Esophagus muscularis mucosa (tissue), 4 donors: ENCODE measurements at regions not wholly inside any gene's neighbourhood (a gene's known extent, or its start where the extent isn't known, plus 50 kb on each side); places are given as distances from the start of the nearest gene placed in this dataset.

Source experiments
- DNase-seq: peaks from one replicate; pipeline ENCODE4 v3.0.0-alpha.2; 2017; ENCODE audit errors: extremely low spot score
- H3K27ac ChIP-seq, 4 donors: fragments of 200-600 bp; sonication (generic); replicated peaks in 1 of 4; 1 replicate in 3 of 4; 2 replicates in 1 of 4; pipeline ENCODE4 v1.5.1; 2016 to 2019; ENCODE audit warnings: mild to moderate bottlenecking in 1 of 4
- H3K27me3 ChIP-seq, 4 donors: fragments of 200-600 bp; sonication (generic); one replicate each; pipeline versions ENCODE4 v1.5.1 to v1.6.0; 2016 to 2019
- H3K36me3 ChIP-seq, 4 donors: fragments of 200-600 bp; sonication (generic); one replicate each; pipeline ENCODE4 v1.5.1; 2016 to 2019
- H3K4me1 ChIP-seq, 4 donors: fragments of 200-600 bp; sonication (generic); one replicate each; pipeline ENCODE4 v1.5.1; 2016 to 2019
- H3K4me3 ChIP-seq, 4 donors: fragments of 200-600 bp; sonication (generic); 1 replicate in 2 of 4; 2 replicates in 2 of 4; pipeline ENCODE4 v1.5.1; 2016 to 2019; ENCODE audit warnings: mild to moderate bottlenecking in 4 of 4, moderate library complexity in 1 of 4
- H3K9me3 ChIP-seq, 4 donors: fragments of 200-600 bp; sonication (generic); 1 replicate in 3 of 4; 2 replicates in 1 of 4; pipeline ENCODE4 v1.5.1; 2016 to 2019
- CTCF ChIP-seq, 3 experiments: fragments of 200-600 bp in 2 of 3; fragments of 450-650 bp in 1 of 3; sonication (generic) in 2 of 3; IDR thresholded peaks; one replicate each; pipeline ENCODE4 v1.5.1; 2017 to 2019; ENCODE audit warnings: antibody characterized with exemption in 3 of 3, mild to moderate bottlenecking in 2 of 3, moderate library complexity in 1 of 3
- EP300 ChIP-seq: sonication (generic); formaldehyde crosslinking; IDR thresholded peaks from one replicate; pipeline ENCODE4 v1.6.1; 2017; ENCODE audit warnings: antibody characterized with exemption
- POLR2A ChIP-seq: fragments of 450-650 bp; IDR thresholded peaks from one replicate; pipeline ENCODE4 v1.6.1; 2017; ENCODE audit warnings: antibody characterized with exemption, moderate library complexity, mild to moderate bottlenecking, low read depth
- POLR2AphosphoS5 ChIP-seq, 2 donors: sonication (generic); formaldehyde crosslinking; IDR thresholded peaks; one replicate each; pipeline ENCODE4 v1.6.1; 2017; ENCODE audit warnings: antibody characterized with exemption in 2 of 2
- WGBS: methylation state at CpG from one replicate; pipeline ENCODE4 v1.1.5; 2018; 5-methylcytosine and 5-hydroxymethylcytosine counted together
- intact Hi-C: fragments of 100-400 bp; cut with DNase I; formaldehyde crosslinking; loops from one replicate; pipeline ENCODE4 v1.15.1; 2023

- Histone ChIP-seq H3K4me3 (no peak overlapping the region), H3K4me1 (no peaks in the 10 kb centered on the region), H3K9me3 (no peaks in the 10 kb centered on the region), H3K27me3 (no peaks in the 10 kb centered on the region), H3K36me3 (no peaks in the 10 kb centered on the region), H3K27ac (no peak overlapping the region)
- intact Hi-C loops = no loop called here
- DNase-seq = no peak
- TF ChIP-seq CTCF (IDR thresholded peaks at IDR 0.05) (no peak), POLR2A (no peak), POLR2AphosphoS5 (IDR thresholded peaks at IDR 0.05) (no peak), EP300 (no peak)
These were observed 122.3 kb upstream of the KYNU start for GRCh38 chr2:142755191-142755590.

- TF ChIP-seq EP300 (no peak), POLR2A (no peak), CTCF (IDR thresholded peaks at IDR 0.05) (no peak), POLR2AphosphoS5 (IDR thresholded peaks at IDR 0.05) (no peak)
- Histone ChIP-seq H3K4me3 (no peak overlapping the region), H3K9me3 (no peaks in the 10 kb centered on the region), H3K27me3 (no peaks in the 10 kb centered on the region), H3K36me3 (no peaks in the 10 kb centered on the region), H3K4me1 (no peaks in the 10 kb centered on the region), H3K27ac (no peak overlapping the region)
- WGBS = 49% methylated on average over 1 of the region's 1 CpG
- intact Hi-C loops = no loop called here
- no peak for DNase-seq
These were observed 123.3 kb upstream of the KYNU start for GRCh38 chr2:142754182-142754581.

- intact Hi-C loops = no loop called here
- Histone ChIP-seq H3K4me3 (no peak overlapping the region), H3K9me3 (peaks cover 0 to 4% (median 0%) of the 10 kb centered on the region in 4 donors), H3K27me3 (no peaks in the 10 kb centered on the region), H3K36me3 (no peaks in the 10 kb centered on the region), H3K4me1 (no peaks in the 10 kb centered on the region), H3K27ac (no peak overlapping the region)
- no peak for TF ChIP-seq POLR2AphosphoS5 (IDR thresholded peaks at IDR 0.05)
- WGBS = 56% methylated on average over 2 of the region's 2 CpGs
- no peak for DNase-seq
These were observed 126.6 kb upstream of the KYNU start for GRCh38 chr2:142750858-142751257.

GRCh38 chr2:142748559-142749099, 128.8 kb upstream of the KYNU start:
- Histone ChIP-seq H3K27me3 (no peaks in the 10 kb centered on the region), H3K4me1 (no peaks in the 10 kb centered on the region), H3K4me3 (no peak overlapping the region), H3K36me3 (no peaks in the 10 kb centered on the region), H3K9me3 (peaks cover 0 to 4% (median 0%) of the 10 kb centered on the region in 4 donors), H3K27ac (no peak overlapping the region)
- no peak for TF ChIP-seq POLR2A
- no peak for TF ChIP-seq POLR2AphosphoS5 (IDR thresholded peaks at IDR 0.05)
- TF ChIP-seq CTCF (IDR thresholded peaks at IDR 0.05) = no peak
- no peak for TF ChIP-seq EP300
- no peak for DNase-seq
- WGBS = 93% methylated on average over 14 of the region's 14 CpGs
- intact Hi-C loops = no loop called here

- Histone ChIP-seq H3K4me3 (no peak overlapping the region), H3K4me1 (no peaks in the 10 kb centered on the region), H3K36me3 (no peaks in the 10 kb centered on the region), H3K27ac (no peak overlapping the region), H3K9me3 (peaks cover 0 to 8% (median 0%) of the 10 kb centered on the region in 4 donors), H3K27me3 (no peaks in the 10 kb centered on the region)
- 68% methylated on average over 4 of the region's 4 CpGs for WGBS
- TF ChIP-seq POLR2AphosphoS5 (IDR thresholded peaks at IDR 0.05) (no peak), EP300 (no peak), POLR2A (no peak)
- intact Hi-C loops = no loop called here
- DNase-seq = no peak
These were observed 131.8 kb upstream of the KYNU start for GRCh38 chr2:142745691-142746090.
